ENCODE measurements at regions not wholly inside any gene's neighbourhood (a gene's known extent, or its start where the extent isn't known, plus 50 kb on each side); places are given as distances from the start of the nearest gene placed in this dataset.

DNA sequence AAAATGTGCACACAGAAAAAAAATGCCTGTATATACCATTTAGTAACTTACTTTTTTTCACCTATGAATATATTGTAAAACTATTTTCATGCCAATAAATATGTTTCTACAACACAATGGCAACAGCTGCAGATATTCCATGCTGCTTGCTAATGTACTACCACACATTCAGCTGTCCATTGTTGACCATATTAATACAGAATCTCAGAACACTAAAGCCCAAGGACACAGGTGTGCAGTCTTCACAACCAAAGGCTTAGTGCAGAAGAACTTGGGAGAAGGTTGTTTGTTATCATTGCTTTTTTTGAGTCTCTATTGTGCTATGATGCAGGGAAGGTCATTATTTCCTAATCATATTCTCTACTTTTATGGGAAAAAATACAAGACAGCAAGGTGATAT, 79.6 kb downstream of the DIPK2A start:
- H3K9me3 ChIP-seq: no peaks in the 10 kb centered on the region
- no peaks in the 10 kb centered on the region for H3K27me3 ChIP-seq
- H3K27ac ChIP-seq: no peak overlapping the region
- TF ChIP-seq EP300 (IDR thresholded peaks at IDR 0.05) (no peak), POLR2A (IDR thresholded peaks at IDR 0.05) (no peak), POLR2AphosphoS5 (IDR thresholded peaks at IDR 0.05) (no peak)
- TF ChIP-seq, protein P1, sequence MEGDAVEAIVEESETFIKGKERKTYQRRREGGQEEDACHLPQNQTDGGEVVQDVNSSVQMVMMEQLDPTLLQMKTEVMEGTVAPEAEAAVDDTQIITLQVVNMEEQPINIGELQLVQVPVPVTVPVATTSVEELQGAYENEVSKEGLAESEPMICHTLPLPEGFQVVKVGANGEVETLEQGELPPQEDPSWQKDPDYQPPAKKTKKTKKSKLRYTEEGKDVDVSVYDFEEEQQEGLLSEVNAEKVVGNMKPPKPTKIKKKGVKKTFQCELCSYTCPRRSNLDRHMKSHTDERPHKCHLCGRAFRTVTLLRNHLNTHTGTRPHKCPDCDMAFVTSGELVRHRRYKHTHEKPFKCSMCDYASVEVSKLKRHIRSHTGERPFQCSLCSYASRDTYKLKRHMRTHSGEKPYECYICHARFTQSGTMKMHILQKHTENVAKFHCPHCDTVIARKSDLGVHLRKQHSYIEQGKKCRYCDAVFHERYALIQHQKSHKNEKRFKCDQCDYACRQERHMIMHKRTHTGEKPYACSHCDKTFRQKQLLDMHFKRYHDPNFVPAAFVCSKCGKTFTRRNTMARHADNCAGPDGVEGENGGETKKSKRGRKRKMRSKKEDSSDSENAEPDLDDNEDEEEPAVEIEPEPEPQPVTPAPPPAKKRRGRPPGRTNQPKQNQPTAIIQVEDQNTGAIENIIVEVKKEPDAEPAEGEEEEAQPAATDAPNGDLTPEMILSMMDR (IDR thresholded peaks at IDR 0.05): no peak
- DNase-seq: no peak
- intact Hi-C loops (cut with DNase I): no loop called here
- no peak overlapping the region for H3K4me3 ChIP-seq
- H3K4me1 ChIP-seq: no peaks in the 10 kb centered on the region
- H3K36me3 ChIP-seq: no peaks in the 10 kb centered on the region

DNA sequence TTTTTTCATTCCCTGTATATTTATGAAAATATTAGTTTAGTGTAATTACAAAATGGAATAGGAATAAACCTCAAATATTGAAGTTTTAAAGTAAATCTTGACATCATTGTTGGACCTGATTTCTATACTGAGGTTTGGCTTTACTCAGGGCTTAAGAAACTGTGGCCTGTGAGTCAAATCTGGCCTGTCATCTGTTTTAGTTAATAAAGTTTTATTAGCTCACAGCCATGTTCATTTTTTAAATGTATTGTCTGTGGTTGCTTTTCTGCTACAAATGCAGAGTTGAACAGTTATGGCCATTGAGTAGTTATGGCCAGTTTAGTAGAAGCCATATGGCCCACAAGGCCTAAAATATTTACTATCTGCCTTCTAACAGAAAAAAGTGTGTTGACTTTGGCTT, 80.7 kb downstream of the DIPK2A start:
- DNase-seq: no peak
- TF ChIP-seq, protein P1 (IDR thresholded peaks at IDR 0.05): no peak
- TF ChIP-seq EP300 (IDR thresholded peaks at IDR 0.05) (no peak), POLR2AphosphoS5 (IDR thresholded peaks at IDR 0.05) (no peak), POLR2A (IDR thresholded peaks at IDR 0.05) (no peak)

DNA sequence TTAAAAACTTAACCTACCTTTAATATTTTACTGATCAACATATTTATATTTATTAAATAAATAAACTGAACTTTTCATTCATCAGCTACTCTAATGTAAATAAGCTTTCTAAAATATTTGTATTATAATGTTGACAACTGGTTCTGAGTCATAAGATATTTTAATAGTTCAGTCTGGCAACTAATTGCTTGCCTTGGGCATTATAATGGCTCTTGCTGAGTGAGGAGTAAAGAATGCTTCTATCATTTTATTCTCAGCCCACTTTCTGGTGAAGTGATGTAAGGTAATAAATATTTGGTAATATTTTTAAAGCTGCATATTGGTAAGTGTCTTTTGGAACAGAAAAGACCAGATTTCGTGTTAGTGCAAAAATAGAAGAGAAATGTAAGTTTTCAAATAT, 81.5 kb downstream of the DIPK2A start:
- DNase-seq: no peak
- Histone ChIP-seq H3K4me3 (no peak overlapping the region), H3K36me3 (no peaks in the 10 kb centered on the region), H3K27me3 (no peaks in the 10 kb centered on the region), H3K27ac (no peak overlapping the region), H3K9me3 (no peaks in the 10 kb centered on the region), H3K4me1 (no peaks in the 10 kb centered on the region)
- 70 to 76% methylated on average over 1 of the region's 1 CpG for WGBS, 2 donors
- no peak for TF ChIP-seq EP300 (IDR thresholded peaks at IDR 0.05)
- no peak for TF ChIP-seq POLR2A (IDR thresholded peaks at IDR 0.05)
- TF ChIP-seq POLR2AphosphoS5 (IDR thresholded peaks at IDR 0.05): no peak
- TF ChIP-seq, protein P1 (IDR thresholded peaks at IDR 0.05): no peak
- intact Hi-C loops (cut with DNase I): no loop called here

More for the DNA sequence above, 80.7 kb downstream of the DIPK2A start:
- no peaks in the 10 kb centered on the region for H3K27me3 ChIP-seq
- H3K36me3 ChIP-seq: no peaks in the 10 kb centered on the region
- no peaks in the 10 kb centered on the region for H3K4me1 ChIP-seq
- no peaks in the 10 kb centered on the region for H3K9me3 ChIP-seq
- intact Hi-C loops (cut with DNase I): no loop called here
- no peak overlapping the region for H3K4me3 ChIP-seq
- no peak overlapping the region for H3K27ac ChIP-seq

DNA sequence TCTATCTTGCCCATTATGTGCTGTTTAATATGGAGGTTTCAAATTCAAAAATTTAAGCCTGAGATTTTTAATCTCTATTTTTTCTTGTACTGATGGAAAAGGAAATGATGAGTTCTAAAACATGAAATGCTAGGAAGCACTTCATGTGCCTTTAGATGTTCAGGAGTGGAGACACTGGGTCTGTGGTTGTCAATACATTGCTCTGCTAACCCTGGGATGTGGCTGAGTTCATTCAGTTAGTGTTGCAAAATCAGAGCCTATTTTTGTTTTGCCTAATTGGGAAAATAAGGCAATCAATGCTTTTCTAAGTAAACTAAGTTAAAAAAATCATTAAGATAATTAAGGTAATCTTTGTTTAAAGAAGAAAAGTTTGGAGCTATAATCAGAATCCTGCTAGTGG, 83.1 kb downstream of the DIPK2A start:
- H3K4me1 ChIP-seq: no peaks in the 10 kb centered on the region
- no peaks in the 10 kb centered on the region for H3K36me3 ChIP-seq
- no peaks in the 10 kb centered on the region for H3K9me3 ChIP-seq

DNA sequence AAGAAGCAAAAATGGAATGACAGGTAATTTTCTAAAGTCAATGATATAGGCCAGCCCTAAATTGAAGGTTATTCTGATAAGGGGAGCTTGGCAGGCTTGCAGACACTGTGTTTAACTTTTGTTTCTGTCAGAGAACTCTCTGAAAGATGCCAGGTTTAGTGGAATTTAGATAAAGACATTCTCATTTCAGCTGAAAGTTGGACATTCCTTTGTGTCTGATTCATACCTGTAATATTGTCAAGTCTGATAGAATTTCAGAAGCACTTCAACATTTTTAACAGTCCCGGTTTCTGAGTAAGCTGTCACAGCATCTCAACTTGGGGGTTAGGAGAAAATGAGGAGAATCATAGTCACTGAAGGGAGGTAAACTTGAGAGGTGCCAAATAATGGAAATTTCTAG, 84.0 kb downstream of the DIPK2A start:
- H3K27ac ChIP-seq: no peak overlapping the region
- intact Hi-C loops (cut with DNase I): no loop called here
- no peak overlapping the region for H3K4me3 ChIP-seq
- no peaks in the 10 kb centered on the region for H3K9me3 ChIP-seq
- H3K4me1 ChIP-seq: no peaks in the 10 kb centered on the region
- H3K36me3 ChIP-seq: no peaks in the 10 kb centered on the region
- DNase-seq: no peak
- no peaks in the 10 kb centered on the region for H3K27me3 ChIP-seq
- TF ChIP-seq POLR2AphosphoS5 (IDR thresholded peaks at IDR 0.05): no peak
- TF ChIP-seq POLR2A (IDR thresholded peaks at IDR 0.05): no peak
- no peak for TF ChIP-seq EP300 (IDR thresholded peaks at IDR 0.05)
- TF ChIP-seq, protein P1 (IDR thresholded peaks at IDR 0.05): no peak
- 74 to 76% methylated on average over 1 of the region's 1 CpG for WGBS, 2 donors

More for the DNA sequence above, 83.1 kb downstream of the DIPK2A start:
- no peak for DNase-seq
- no peak overlapping the region for H3K27ac ChIP-seq
- intact Hi-C loops (cut with DNase I): no loop called here
- no peak overlapping the region for H3K4me3 ChIP-seq
- TF ChIP-seq POLR2A (IDR thresholded peaks at IDR 0.05) (no peak), EP300 (IDR thresholded peaks at IDR 0.05) (no peak)
- H3K27me3 ChIP-seq: no peaks in the 10 kb centered on the region

All from sigmoid colon (tissue), 6 donors.